Transverse colon (tissue), 4 donors: ENCODE measurements at regions not wholly inside any gene's neighbourhood (a gene's known extent, or its start where the extent isn't known, plus 50 kb on each side); places are given as distances from the start of the nearest gene placed in this dataset.

ENCODE experiments used
- POLR2A ChIP-seq: fragments of 450-650 bp; IDR thresholded peaks from one replicate; pipeline ENCODE4 v1.6.1; 2016; ENCODE audit warnings: antibody characterized with exemption, mild to moderate bottlenecking, moderate library complexity
- POLR2AphosphoS5 ChIP-seq, 3 donors: sonication (generic); formaldehyde crosslinking; IDR thresholded peaks; one replicate each; pipeline ENCODE4 v1.6.1; 2016; ENCODE audit warnings: antibody characterized with exemption in 3 of 3
- TF ChIP-seq, protein P1 (sequence below), 5 experiments: fragments of 200-600 bp in 3 of 5; fragments of 450-650 bp in 2 of 5; sonication (generic) in 3 of 5; IDR thresholded peaks; 1 replicate in 2 of 5; 2 replicates in 3 of 5; pipeline ENCODE4 v1.5.1; 2016 to 2017; ENCODE audit warnings: antibody characterized with exemption in 5 of 5, inconsistent platforms in 3 of 5, mild to moderate bottlenecking in 2 of 5, moderate library complexity in 1 of 5

DNA sequence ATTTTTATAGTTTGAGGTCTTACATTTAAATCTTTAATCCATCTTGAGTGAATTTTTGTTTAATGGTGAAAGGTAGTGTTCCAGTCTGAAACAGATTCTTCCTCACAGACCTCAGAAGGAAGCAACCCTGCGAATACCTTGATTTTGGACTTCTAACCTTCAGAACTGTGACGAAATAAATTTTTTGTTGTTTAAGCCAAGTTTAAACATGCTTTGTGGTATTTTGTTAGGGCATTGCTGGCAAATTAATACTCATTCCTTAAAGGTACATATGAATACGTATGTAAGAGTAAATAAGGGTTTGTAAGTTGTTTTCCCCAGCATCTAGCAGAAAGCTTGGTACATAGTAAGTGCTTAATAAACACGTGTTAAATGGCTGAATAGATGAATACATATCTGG is 100.3 kb downstream of the SEC16B start:
- TF ChIP-seq, protein P1, sequence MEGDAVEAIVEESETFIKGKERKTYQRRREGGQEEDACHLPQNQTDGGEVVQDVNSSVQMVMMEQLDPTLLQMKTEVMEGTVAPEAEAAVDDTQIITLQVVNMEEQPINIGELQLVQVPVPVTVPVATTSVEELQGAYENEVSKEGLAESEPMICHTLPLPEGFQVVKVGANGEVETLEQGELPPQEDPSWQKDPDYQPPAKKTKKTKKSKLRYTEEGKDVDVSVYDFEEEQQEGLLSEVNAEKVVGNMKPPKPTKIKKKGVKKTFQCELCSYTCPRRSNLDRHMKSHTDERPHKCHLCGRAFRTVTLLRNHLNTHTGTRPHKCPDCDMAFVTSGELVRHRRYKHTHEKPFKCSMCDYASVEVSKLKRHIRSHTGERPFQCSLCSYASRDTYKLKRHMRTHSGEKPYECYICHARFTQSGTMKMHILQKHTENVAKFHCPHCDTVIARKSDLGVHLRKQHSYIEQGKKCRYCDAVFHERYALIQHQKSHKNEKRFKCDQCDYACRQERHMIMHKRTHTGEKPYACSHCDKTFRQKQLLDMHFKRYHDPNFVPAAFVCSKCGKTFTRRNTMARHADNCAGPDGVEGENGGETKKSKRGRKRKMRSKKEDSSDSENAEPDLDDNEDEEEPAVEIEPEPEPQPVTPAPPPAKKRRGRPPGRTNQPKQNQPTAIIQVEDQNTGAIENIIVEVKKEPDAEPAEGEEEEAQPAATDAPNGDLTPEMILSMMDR (IDR thresholded peaks at IDR 0.05) = no peak
- TF ChIP-seq POLR2A (no peak), POLR2AphosphoS5 (IDR thresholded peaks at IDR 0.05) (no peak)
